GM23248 (cell line): ENCODE measurements at regions not wholly inside any gene's neighbourhood (a gene's known extent, or its start where the extent isn't known, plus 50 kb on each side); places are given as distances from the start of the nearest gene placed in this dataset.

ENCODE experiments used
- EZH2 ChIP-seq: fragments of 200-600 bp; sonication (generic); IDR thresholded peaks from 2 replicates; pipeline ENCODE4 v1.6.1; 2018; ENCODE audit warnings: antibody characterized with exemption, mild to moderate bottlenecking; ENCODE audit not compliant: insufficient read depth, poor library complexity, severe bottlenecking
- EZH2phosphoT487 ChIP-seq: fragments of 200-600 bp; sonication (generic); IDR thresholded peaks from 2 replicates; pipeline ENCODE4 v1.6.1; 2018; ENCODE audit warnings: antibody characterized with exemption, moderate library complexity, mild to moderate bottlenecking, low read depth; ENCODE audit not compliant: insufficient read depth

GRCh38 chr16:65740711-65741110 lies 618.8 kb upstream of the CDH11 start:
- no peak for TF ChIP-seq EZH2phosphoT487
- no peak for TF ChIP-seq EZH2
